ENCODE measurements at regions not wholly inside any gene's neighbourhood (a gene's known extent, or its start where the extent isn't known, plus 50 kb on each side); places are given as distances from the start of the nearest gene placed in this dataset.

GRCh38 chr11:130727157-130728119, 188.8 kb downstream of the SNX19 start:
- no peak overlapping the region for H3K4me3 Mint-ChIP-seq (ENCODE audit: low read depth, unreplicated experiment)
- no peak for TF ChIP-seq CTCF (IDR thresholded peaks at IDR 0.05; ENCODE audit: unreplicated experiment)
- no peaks in the 10 kb centered on the region for H3K4me1 Mint-ChIP-seq (ENCODE audit: low read depth, unreplicated experiment)
- no TSS peak for BruUV-seq (replicated peaks)
- CTCF ChIA-PET: interaction anchor here (0.7 kb wide), 1 partner anchor 16 kb away, joined by 3 read pairs; no protein-coding TSS in a partner anchor
- peaks cover 5% of the 10 kb centered on the region for H3K9me3 Mint-ChIP-seq (ENCODE audit: low read depth, unreplicated experiment)
- H3K27ac Mint-ChIP-seq (ENCODE audit: unreplicated experiment): no peak overlapping the region
- intact Hi-C loops (cut with micrococcal nuclease; ENCODE audit: unreplicated experiment): no loop called here
- H3K27me3 Mint-ChIP-seq (ENCODE audit: unreplicated experiment): peaks cover 37% of the 10 kb centered on the region
- H3K36me3 Mint-ChIP-seq (ENCODE audit: insufficient read depth, unreplicated experiment): no peaks in the 10 kb centered on the region
- no peak for DNase-seq

- Mint-ChIP-seq H3K4me1 (ENCODE audit: low read depth, unreplicated experiment) (no peaks in the 10 kb centered on the region), H3K36me3 (ENCODE audit: insufficient read depth, unreplicated experiment) (no peaks in the 10 kb centered on the region), H3K27ac (ENCODE audit: unreplicated experiment) (no peak overlapping the region), H3K27me3 (ENCODE audit: unreplicated experiment) (peaks cover 37% of the 10 kb centered on the region), H3K9me3 (ENCODE audit: low read depth, unreplicated experiment) (peaks cover 5% of the 10 kb centered on the region), H3K4me3 (ENCODE audit: low read depth, unreplicated experiment) (no peak overlapping the region)
- DNase-seq: no peak
- no peak for TF ChIP-seq CTCF (IDR thresholded peaks at IDR 0.05; ENCODE audit: unreplicated experiment)
- intact Hi-C loops (cut with micrococcal nuclease; ENCODE audit: unreplicated experiment): no loop called here
- CTCF ChIA-PET: interaction anchor here (0.7 kb wide), 1 partner anchor 15 kb away, joined by 3 read pairs; no protein-coding TSS in a partner anchor
- no TSS peak for BruUV-seq (replicated peaks)
These were observed 187.8 kb downstream of the SNX19 start for GRCh38 chr11:130728185-130729180.

GRCh38 chr11:130729193-130729592, 187.1 kb downstream of the SNX19 start:
- H3K27me3 Mint-ChIP-seq (ENCODE audit: unreplicated experiment): peaks cover 37% of the 10 kb centered on the region
- intact Hi-C loops (cut with micrococcal nuclease; ENCODE audit: unreplicated experiment): no loop called here
- TF ChIP-seq CTCF (IDR thresholded peaks at IDR 0.05; ENCODE audit: unreplicated experiment): no peak
- no peak overlapping the region for H3K27ac Mint-ChIP-seq (ENCODE audit: unreplicated experiment)
- BruUV-seq (replicated peaks): no TSS peak
- CTCF ChIA-PET: no interaction called here
- H3K9me3 Mint-ChIP-seq (ENCODE audit: low read depth, unreplicated experiment): peaks cover 5% of the 10 kb centered on the region
- DNase-seq: no peak
- H3K36me3 Mint-ChIP-seq (ENCODE audit: insufficient read depth, unreplicated experiment): no peaks in the 10 kb centered on the region
- H3K4me1 Mint-ChIP-seq (ENCODE audit: low read depth, unreplicated experiment): no peaks in the 10 kb centered on the region
- H3K4me3 Mint-ChIP-seq (ENCODE audit: low read depth, unreplicated experiment): no peak overlapping the region

- BruUV-seq (replicated peaks): no TSS peak
- DNase-seq: no peak
- TF ChIP-seq CTCF (IDR thresholded peaks at IDR 0.05; ENCODE audit: unreplicated experiment): no peak
- H3K4me1 Mint-ChIP-seq (ENCODE audit: low read depth, unreplicated experiment): no peaks in the 10 kb centered on the region
- intact Hi-C loops (cut with micrococcal nuclease; ENCODE audit: unreplicated experiment): no loop called here
- H3K4me3 Mint-ChIP-seq (ENCODE audit: low read depth, unreplicated experiment): no peak overlapping the region
- CTCF ChIA-PET: no interaction called here
- H3K27me3 Mint-ChIP-seq (ENCODE audit: unreplicated experiment): peaks cover 37% of the 10 kb centered on the region
- H3K27ac Mint-ChIP-seq (ENCODE audit: unreplicated experiment): no peak overlapping the region
- peaks cover 5% of the 10 kb centered on the region for H3K9me3 Mint-ChIP-seq (ENCODE audit: low read depth, unreplicated experiment)
- H3K36me3 Mint-ChIP-seq (ENCODE audit: insufficient read depth, unreplicated experiment): no peaks in the 10 kb centered on the region
These were observed 186.5 kb downstream of the SNX19 start for GRCh38 chr11:130729678-130730300.

Measured in Calu3 (cell line).